ENCODE measurements at regions not wholly inside any gene's neighbourhood (a gene's known extent, or its start where the extent isn't known, plus 50 kb on each side); places are given as distances from the start of the nearest gene placed in this dataset.
A peak's percentile ranks its signal among the peaks of the same experiment; 100 is the strongest.
"Not testable (repeated sequence)": the region's sequence is repeated elsewhere in the genome, so short reads cannot be mapped to it uniquely, and the experiment has no call there.

DNA sequence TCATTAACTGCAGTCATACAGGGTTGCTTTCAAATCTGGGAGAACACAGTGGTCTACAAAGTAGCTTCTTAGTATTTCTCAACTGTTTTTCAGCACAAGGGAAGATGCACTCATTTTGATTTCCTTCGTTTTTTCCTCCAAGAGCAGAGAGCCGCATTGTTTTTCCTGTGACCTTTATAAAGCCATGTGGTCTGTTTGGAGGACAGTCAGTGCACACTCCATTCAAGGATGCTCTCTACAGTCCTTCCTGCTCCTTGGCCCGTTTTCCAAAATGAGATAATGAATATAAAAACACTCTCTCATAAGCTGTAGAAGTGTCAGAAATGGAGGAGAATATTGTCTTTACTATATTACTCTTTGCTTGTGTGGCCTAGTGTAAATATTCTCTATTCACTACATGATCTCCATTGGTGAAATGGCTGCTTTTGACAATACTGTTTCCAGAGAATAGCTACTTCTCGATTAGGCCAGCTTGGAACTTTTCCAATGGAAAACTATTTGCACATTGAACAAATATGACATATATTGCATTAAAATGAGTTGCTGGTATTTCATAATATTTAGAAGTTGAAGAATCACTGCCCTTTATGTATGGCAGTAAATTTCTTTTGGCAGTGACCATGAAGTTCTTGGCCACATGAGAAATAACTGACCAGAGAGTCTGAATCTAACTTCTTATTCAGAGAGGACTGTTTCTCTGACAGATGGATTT, 393.1 kb upstream of the RGS6 start:
- DNase-seq (ENCODE audit: extremely low spot score, insufficient read length, low read depth), result no peak
- FAIRE-seq, result no peak

DNA sequence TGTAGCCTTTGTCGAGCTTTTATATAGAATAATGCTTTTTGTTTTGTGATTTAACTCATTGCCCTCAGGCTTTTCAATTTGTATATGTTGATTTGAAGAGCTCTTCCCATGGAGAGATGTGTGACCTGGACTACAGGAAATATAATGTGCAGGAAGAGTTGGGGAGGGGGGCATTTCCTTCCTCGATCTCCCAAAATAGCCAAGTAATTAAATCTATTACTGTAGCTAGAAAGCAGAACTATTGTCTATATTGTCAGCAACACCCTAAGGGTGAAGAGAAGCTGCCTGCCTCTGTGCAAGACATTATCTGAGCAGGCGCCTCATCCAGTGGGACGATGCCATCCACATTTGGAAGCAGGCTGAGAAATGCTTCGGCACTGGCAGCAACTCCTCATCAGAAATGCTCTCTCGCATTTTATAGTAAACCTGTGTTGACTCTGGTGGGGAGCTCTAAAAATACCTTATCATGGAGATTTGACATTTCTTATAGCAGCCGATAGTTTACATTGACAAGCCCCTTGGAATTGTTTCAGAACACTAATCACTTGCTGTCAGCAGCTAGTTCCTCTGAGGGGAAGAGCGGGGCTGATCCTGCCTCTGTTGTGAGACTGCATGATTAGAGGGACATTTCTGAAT, 392.5 kb upstream of the RGS6 start:
- FAIRE-seq (no peak), DNase-seq (ENCODE audit: extremely low spot score, insufficient read length, low read depth) (no peak)

DNA sequence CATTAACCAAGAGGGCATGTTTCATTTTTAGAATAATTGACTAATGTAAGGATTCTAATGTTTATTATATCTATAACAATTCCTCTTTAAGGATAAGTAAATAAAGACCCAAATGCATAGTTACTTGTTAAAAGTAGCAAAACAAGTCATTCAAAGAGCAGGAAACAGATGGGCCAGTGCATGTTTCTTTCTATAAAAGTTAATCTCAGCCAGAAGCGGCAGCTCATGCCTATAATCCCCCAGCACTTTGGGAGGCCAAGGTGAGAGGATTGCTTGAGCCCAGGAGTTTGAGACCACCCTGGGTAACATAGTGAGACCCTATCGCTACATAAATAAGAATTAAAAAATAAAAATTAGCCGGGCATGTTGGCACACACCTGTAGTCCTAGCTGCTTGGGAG, 391.0 kb upstream of the RGS6 start:
- FAIRE-seq (no peak), DNase-seq (ENCODE audit: extremely low spot score, insufficient read length, low read depth) (no peak)

DNA sequence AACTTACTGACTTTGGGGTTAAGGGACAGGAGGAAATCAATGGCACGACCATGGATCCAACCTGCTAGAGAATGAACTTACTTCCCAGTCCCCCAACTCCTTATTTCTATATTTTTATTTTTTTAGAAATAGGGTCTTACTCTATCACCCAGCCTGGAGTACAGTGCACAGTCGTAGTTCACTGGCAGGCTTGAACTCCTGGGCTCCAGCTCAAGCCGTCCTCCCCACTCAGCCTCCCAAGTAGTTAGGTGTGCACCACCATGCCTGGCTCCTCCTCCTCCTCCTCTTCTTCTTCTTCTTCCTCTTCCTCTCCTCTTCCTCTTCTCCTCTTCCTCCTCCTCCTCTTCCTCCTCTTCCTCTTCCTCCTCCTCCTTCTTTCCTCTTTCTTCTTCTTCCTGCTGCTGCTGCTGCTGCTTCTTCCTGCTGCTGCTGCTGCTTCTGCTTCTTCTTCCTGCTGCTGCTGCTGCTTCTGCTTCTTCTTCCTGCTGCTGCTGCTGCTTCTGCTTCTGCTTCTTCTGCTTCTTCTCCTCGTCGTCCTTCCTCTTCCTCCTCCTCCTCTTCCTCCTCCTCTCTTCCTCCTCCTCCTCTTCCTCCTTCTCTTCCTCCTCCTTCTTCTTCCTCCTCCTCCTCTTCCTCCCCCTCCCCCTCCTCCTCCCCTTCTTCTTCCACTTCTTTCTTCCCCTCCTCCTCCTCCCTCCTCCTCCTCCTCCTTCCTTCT, 390.1 kb upstream of the RGS6 start:
- DNase-seq (ENCODE audit: extremely low spot score, insufficient read length, low read depth) (no peak), FAIRE-seq (no peak)

DNA sequence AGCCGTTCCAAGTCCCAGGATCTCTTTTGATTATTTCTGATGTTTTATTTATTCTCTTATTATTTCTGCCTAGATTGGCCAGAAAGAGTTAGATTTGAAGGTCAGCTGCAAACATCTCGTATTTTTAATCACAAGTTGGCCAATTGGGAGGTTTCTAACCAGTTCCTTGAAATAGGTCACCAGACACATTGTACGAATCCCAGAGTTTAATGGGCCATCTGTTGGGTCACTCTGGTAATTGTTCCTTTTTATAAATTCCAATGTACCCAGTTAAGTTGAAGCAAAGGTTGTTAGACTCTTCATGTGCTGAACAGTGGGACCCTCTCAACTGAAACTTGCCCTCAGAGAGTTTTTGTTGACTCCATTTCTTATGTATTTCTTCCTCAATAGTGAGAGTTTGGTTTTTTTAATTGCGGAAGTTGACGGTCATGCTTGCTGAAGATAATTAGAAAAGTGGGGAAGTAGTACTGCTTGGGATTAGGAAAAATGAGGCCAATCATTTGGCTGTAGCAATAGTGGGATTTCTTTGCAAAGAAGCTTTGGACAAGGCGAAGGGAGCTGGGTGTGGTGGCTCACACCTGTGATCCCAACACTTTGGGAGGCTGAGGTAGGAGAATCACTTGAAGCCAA, 382.7 kb upstream of the RGS6 start:
- FAIRE-seq, result no peak
- no peak for DNase-seq (ENCODE audit: extremely low spot score, insufficient read length, low read depth)

DNA sequence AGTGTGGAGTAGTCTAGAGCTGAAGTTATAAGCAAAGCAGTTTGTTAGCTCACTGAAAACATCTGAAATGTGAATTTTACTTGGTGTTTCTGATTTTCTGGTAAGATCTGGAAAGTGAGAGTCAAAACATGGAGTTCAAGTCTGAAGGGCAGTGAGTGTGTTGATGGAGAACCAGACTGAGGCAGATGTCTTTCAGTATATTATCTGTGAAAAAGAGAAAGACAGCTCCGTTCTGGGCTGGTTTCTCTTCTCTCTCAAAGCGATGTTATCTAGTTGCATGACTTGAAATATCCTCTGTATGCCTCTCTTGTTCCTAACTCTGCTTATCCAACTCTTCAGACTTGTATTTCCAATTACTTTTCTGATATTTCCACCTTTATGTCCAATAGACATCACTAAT, 381.9 kb upstream of the RGS6 start:
- no peak for DNase-seq (ENCODE audit: extremely low spot score, insufficient read length, low read depth)
- FAIRE-seq, result peak; percentile 69

DNA sequence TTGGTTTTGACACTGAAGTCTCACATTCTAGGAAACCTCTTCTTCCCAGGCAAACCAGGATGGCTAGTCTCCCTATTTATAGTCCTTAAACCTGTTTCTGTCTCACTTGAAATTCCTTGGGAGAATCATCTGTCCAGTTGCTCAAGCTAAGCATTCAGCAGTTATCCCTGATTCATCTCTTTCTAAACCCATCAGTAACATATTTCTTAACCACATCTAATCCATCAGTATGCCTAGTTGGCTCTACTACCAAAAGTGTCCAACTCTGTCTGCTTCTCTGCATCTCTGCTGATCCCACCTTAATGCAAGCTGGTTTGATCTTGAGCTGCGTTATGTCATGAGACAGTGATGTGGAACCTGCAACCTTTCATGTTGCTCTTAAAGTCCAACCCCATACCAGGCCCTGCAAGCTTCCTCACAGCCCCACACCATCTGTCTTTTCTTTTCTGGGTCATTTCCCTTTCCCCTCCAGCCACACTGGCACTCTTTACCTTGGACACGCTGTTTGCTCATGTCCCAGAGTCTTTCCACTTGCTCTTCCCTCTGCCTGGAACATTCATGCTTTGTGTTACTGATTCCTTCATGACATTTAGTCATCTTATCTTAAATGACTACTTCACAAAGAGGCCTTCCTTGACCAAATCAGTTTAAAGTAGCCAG, 380.8 kb upstream of the RGS6 start:
- FAIRE-seq (peak; percentile 31), DNase-seq (ENCODE audit: extremely low spot score, insufficient read length, low read depth) (no peak)

DNA sequence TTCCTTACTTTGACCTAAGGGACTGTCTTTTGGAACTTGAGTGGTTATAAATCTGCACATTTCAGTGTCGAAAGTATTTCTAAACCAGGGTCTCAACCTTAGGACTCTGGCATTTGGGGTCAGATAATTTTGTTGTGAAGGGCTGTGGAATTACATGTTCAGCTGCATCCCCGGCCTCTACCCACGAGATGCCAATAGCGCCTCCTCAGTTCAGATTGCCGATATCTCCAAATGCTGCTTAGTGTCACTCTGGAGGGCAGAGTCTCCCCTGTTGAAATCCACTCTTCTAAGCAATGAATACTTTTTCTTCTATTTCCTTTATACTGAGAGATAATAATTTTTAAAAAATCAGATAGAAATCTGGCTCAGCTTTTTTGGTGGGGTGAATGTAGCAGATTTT, 379.4 kb upstream of the RGS6 start:
- FAIRE-seq (no peak), DNase-seq (ENCODE audit: extremely low spot score, insufficient read length, low read depth) (no peak)

DNA sequence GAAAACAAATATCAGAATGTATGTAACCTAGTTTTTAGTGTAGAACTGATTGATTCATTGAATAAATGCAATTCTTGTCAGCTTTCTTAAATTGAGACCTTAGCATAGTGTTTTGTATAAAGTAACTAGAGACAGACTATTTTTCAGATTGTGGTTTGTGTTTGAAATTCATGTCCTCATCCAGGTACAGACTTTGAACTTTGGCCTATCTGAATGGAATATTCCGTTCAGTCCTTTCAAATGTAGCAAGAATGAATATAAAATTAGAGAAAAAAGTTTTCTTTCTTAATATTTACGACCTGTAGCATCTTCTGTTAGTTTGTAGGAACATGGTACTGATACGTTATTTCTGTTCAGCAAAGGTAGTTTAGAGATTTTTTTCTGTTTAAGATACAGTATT, 378.4 kb upstream of the RGS6 start:
- FAIRE-seq, result no peak
- no peak for DNase-seq (ENCODE audit: extremely low spot score, insufficient read length, low read depth)

DNA sequence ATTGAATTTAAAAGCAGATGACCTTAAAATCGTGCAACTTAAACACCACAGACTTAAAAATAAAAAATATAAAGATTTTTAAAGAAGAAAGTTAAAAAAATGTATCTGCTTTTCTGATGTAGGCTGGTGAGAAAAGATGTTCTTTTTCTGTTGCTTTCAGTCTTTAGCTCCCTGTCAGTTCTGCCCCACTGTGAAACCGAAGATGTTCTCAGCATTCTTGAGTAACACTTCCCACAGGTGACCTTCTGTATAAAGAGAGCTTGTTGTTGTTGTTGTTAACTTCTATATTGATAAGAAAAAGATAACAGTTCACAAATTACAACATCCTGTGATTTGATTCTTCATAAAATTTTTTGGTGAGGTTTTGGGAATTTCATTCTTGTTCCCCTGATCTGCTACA, 377.9 kb upstream of the RGS6 start:
- FAIRE-seq (peak; percentile 91), DNase-seq (ENCODE audit: extremely low spot score, insufficient read length, low read depth) (peak; percentile 30)

DNA sequence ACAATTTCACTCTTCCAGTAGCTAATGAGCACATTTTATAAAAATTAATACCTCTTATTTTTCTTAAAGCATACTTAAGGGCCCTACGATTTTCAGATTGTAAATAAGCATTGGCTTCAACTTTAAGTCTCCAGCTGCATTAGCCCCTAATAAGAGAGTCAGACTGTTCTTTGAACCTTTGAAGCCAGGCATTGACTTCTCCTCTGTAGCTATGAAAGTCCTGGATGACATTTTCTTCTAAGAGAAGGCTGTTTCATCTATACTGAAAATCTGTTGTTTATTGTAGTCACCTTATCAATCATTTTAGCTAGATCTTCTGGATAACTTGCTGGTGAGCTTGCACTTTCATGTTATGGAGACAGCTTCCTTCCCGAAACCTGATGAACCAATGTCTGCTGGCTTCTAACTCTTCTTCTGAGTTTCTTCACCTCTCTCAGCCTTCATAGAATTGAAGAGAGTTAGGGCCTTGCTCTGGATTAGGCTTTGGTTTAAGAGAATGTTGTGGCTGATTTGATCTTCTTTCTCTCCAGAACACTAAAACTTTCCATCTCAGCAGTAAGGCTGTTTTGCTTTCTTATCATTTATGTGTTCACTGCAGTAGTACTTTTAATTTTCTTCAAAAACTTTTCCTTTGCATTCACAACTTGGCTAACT, 377.1 kb upstream of the RGS6 start:
- FAIRE-seq (no peak), DNase-seq (ENCODE audit: extremely low spot score, insufficient read length, low read depth) (no peak)

DNA sequence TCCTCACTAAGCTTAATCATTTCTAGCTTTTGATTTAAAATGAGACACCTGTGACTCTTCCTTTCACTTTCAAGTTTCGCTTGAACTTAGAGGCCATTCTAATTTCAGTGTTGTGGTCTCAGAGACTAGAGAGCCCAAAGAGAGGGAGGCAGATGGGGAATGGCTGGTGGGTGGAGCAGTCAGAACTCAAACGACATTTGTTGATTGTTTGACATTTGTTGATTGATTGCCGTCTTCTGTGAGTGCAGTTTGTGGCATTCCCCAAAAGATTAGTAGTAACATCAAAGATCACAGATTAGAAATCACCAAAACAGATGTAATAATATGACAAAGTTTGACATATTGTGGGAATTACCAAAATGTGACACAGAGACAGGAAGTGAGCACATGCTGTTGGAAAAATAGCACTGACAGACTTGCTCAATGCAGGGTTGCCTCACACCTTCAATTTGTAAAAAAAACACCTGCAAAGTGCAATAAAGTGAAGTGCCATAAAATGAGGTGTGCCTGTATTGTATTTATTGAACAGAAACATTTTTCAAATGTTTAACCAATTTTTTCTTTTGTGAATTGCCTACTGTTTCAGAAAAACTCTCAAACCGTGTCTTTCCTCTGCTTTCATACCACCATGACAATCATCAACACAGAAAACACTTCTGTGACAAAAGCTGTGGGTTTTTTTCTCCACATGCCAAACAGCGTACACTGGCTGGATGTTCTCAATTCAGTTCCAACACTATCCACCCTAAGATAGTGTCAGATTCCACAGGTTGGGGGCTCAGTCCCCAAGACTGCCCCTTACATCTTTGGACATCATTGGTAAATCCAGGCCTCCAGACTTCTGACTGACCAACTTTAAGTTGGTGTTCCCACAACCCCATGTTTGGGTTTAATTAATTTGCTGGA, 376.3 kb upstream of the RGS6 start:
- DNase-seq (ENCODE audit: extremely low spot score, insufficient read length, low read depth) (peak; percentile 37), FAIRE-seq (peak; percentile 99)

DNA sequence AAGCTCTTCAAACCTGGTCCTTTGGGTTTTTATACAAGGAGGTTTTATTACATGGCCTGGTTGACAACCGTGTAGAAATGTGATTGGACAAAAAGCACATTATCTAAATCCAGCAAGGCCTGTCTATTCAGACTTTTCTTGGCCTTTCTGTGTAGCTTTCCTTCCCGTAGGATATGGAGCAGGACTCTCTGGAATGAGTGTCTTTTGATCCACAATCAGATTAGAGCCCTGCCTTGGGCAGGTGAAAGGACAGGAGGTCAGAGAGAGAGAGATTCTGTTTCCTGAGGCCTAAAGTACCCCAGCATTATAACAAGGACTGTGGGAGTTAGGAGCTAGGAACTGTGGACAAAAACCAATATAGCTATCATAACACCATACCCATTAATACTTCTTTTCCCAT, 375.5 kb upstream of the RGS6 start:
- FAIRE-seq (peak; percentile 78), DNase-seq (ENCODE audit: extremely low spot score, insufficient read length, low read depth) (no peak)

DNA sequence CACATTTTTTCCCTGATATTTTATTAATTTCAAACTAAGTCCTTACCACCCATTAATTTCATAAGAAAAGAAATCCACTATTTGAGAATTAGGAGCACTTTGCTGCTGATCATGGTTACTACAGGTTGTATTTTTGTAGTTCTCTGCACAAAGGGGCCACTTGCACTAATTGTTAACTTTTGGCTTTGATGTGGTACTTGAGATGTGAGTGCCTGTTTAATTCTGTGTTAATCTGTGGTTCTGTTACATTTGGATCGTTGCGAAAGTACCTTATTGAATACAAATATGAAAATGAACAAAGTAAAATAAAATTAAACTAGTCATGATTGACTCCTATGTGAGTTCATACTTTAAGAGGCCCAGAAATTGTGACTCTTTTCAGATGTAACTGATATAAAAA, 374.9 kb upstream of the RGS6 start:
- FAIRE-seq (no peak), DNase-seq (ENCODE audit: extremely low spot score, insufficient read length, low read depth) (no peak)

DNA sequence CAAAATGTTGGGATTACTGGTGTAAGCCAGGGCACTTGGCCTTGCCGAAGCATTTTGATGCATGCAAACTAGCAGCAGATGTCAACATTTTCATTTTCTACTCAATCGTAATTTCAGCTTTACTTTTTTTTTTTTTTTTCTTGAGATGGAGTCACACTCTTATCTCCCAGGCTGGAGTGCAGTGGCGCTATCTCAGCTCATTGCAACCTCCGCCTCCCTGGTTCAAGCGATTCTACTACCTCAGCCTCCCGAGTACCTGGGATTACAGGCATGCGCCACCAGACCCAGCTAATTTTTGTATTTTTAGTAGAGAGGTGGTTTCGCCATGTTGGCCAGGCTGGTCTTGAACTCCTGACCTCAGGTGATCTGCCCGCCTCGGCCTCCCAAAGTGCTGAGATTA, 373.3 kb upstream of the RGS6 start:
- not testable (repeated sequence) for DNase-seq (ENCODE audit: extremely low spot score, insufficient read length, low read depth)

DNA sequence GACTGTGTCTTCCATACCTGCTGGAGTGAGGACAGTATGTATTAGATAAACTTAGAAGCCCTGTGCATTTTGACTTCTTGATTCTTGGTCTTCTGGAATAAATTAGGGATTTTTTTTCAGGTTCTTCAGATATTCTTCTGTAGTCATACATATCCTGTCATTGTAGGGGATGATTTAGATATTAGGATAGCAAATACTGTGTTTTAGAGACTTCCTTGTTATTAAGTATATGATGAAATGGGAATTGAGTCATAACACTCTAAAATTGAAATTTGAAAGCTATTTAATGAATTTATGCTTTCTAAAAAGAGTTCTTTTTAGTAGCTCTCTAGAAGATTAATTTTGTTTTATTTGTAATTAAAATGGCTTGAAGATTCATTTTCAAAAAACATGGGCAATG, 371.5 kb upstream of the RGS6 start:
- no peak for DNase-seq (ENCODE audit: extremely low spot score, insufficient read length, low read depth)
- FAIRE-seq, result no peak

More for the DNA sequence above, 373.3 kb upstream of the RGS6 start:
- not testable (repeated sequence) for FAIRE-seq

DNA sequence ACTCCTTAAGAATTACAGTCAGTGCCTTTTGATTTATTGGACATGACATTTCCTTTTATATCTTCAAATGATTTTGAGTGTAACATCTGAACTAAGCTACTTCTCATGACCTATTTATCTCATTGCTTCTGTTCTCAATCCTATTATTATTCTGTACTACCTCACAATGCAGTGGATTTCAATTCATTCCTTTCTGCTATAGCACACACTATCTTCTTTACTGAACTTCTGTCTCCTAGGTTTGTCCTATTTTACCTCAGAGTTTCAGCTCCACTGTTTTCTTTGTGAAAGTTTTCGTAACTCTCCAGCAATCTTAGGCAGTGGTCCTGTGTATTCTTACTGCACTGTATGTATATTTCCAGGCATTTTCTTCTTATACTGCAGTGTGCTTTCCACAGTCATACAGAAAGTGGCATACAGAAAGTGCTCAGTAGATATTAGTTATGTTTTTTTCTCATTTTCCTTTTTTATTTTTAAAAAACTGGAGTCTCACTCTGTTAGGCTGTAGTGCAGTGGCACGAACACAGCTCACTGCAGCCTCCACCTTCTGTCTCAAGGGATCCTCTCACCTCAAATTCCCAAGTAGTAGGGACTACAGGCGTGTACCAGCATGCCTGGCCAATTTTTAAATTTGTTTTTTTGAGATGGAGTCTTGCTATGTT, 368.6 kb upstream of the RGS6 start:
- peak; percentile 85 for FAIRE-seq

DNA sequence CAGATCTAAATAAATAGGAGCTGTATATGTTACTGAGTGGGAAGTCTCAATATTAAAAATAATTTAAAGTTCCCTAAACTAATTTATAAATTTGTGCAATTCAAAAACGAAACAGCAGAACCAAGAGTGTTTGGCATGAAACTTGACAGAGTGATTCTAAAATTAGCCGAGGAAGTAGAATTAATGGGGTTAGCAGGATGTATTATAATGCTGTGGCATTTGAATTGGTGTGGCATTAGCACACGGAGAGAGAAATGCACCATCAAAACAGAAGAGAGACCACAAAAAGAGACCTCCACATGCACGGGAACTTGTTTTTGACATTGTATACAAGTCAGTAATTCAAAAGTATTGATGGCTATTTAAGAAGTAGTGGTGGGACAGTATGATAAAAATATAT, 366.0 kb upstream of the RGS6 start:
- FAIRE-seq (peak; percentile 93), DNase-seq (ENCODE audit: extremely low spot score, insufficient read length, low read depth) (peak; percentile 44)

More for the DNA sequence above, 368.6 kb upstream of the RGS6 start:
- no peak for DNase-seq (ENCODE audit: extremely low spot score, insufficient read length, low read depth)
